PFSK-1 (cell line): ENCODE measurements at regions not wholly inside any gene's neighbourhood (a gene's known extent, or its start where the extent isn't known, plus 50 kb on each side); places are given as distances from the start of the nearest gene placed in this dataset.

Source experiments
- FOXP2 ChIP-seq: optimal IDR thresholded peaks from 2 replicates; pipeline ENCODE3; 2011; ENCODE audit warnings: borderline replicate concordance, control low read depth, inconsistent platforms; ENCODE audit not compliant: insufficient read depth; ENCODE audit errors: extremely low read length, extremely low read depth
- POLR2AphosphoS5 ChIP-seq: IDR thresholded peaks from 2 replicates; pipeline ENCODE4 v1.6.1; 2012; ENCODE audit warnings: low read depth, mild to moderate bottlenecking, control low read depth, low read length, moderate library complexity
- SIN3A ChIP-seq: IDR thresholded peaks from 2 replicates; pipeline ENCODE4 v1.6.1; 2012; ENCODE audit warnings: mild to moderate bottlenecking, low read length, moderate library complexity, borderline replicate concordance; ENCODE audit not compliant: insufficient read depth
- TAF1 ChIP-seq: IDR thresholded peaks from 2 replicates; pipeline ENCODE4 v1.6.1; 2012; ENCODE audit warnings: low read length, control low read depth, borderline replicate concordance; ENCODE audit not compliant: insufficient read depth
- TF ChIP-seq, protein P1 (sequence below), 2 experiments: IDR thresholded peaks; 2 replicates each; pipeline versions ENCODE4 v1.6.1 to v1.8.0; 2011 to 2012; ENCODE audit warnings: low read depth in 2 of 2, low read length in 2 of 2, control low read depth in 1 of 2, inconsistent platforms in 1 of 2, mild to moderate bottlenecking in 1 of 2, moderate library complexity in 1 of 2; ENCODE audit not compliant: insufficient read depth in 1 of 2

DNA sequence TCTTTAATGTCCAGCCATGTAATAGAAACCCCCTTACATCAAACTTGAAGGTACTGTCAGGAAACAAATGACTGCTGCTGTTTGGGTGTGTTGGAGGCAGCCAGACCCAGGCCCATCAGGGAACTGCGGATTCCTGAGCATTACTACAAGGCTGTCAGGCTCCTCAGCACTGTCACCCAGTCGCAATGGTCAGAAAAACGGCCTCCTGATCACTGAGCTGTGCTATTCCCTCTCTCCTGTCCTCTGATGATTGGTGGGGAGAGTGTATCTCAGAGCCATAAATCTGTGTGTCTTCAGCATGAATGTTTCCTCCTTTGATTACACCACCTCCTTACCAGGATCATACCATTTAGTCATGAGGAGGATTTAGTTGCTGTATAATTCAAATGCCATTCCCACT lies 135.2 kb upstream of the GADL1 start:
- TF ChIP-seq TAF1: no peak
- no peak for TF ChIP-seq POLR2AphosphoS5
- no peak for TF ChIP-seq SIN3A
- TF ChIP-seq, protein P1, sequence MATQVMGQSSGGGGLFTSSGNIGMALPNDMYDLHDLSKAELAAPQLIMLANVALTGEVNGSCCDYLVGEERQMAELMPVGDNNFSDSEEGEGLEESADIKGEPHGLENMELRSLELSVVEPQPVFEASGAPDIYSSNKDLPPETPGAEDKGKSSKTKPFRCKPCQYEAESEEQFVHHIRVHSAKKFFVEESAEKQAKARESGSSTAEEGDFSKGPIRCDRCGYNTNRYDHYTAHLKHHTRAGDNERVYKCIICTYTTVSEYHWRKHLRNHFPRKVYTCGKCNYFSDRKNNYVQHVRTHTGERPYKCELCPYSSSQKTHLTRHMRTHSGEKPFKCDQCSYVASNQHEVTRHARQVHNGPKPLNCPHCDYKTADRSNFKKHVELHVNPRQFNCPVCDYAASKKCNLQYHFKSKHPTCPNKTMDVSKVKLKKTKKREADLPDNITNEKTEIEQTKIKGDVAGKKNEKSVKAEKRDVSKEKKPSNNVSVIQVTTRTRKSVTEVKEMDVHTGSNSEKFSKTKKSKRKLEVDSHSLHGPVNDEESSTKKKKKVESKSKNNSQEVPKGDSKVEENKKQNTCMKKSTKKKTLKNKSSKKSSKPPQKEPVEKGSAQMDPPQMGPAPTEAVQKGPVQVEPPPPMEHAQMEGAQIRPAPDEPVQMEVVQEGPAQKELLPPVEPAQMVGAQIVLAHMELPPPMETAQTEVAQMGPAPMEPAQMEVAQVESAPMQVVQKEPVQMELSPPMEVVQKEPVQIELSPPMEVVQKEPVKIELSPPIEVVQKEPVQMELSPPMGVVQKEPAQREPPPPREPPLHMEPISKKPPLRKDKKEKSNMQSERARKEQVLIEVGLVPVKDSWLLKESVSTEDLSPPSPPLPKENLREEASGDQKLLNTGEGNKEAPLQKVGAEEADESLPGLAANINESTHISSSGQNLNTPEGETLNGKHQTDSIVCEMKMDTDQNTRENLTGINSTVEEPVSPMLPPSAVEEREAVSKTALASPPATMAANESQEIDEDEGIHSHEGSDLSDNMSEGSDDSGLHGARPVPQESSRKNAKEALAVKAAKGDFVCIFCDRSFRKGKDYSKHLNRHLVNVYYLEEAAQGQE (IDR thresholded peaks at IDR 0.05; ENCODE audit: insufficient read depth in 1 of 2, low read depth in 2 of 2, low read length in 2 of 2): no peak
- TF ChIP-seq FOXP2: no peak
